ENCODE measurements at regions not wholly inside any gene's neighbourhood (a gene's known extent, or its start where the extent isn't known, plus 50 kb on each side); places are given as distances from the start of the nearest gene placed in this dataset.

- H3K36me3 Mint-ChIP-seq: no peaks in the 10 kb centered on the region
- no peak overlapping the region for H3K27ac Mint-ChIP-seq
- Histone ChIP-seq H3K27me3 (ENCODE audit: insufficient read depth, low read length) (no peaks in the 10 kb centered on the region), H3K4me3 (ENCODE audit: low read length in 2 of 2) (no peak overlapping the region), H3K9me3 (ENCODE audit: control insufficient read depth in 1 of 2, low read length in 2 of 2) (no peaks in the 10 kb centered on the region), H3K27ac (ENCODE audit: low read depth, low read length) (no peak overlapping the region), H3K36me3 (ENCODE audit: insufficient read depth, low read length) (no peaks in the 10 kb centered on the region), H3K4me1 (ENCODE audit: insufficient read depth, low read length) (no peaks in the 10 kb centered on the region)
- intact Hi-C loops (cut with micrococcal nuclease): no loop called here
- peaks cover 0 to 6% (median 4%) of the 10 kb centered on the region in 8 donors for H3K9me3 Mint-ChIP-seq
- H3K4me3 Mint-ChIP-seq: no peak overlapping the region
- POLR2A ChIA-PET (ENCODE audit: partially characterized antibody): no interaction called here
- no peak for DNase-seq
- CTCF ChIA-PET (ENCODE audit: partially characterized antibody): no interaction called here
- H3K27me3 Mint-ChIP-seq: peaks cover 2 to 10% of the 10 kb centered on the region in 2 donors
- H3K4me1 Mint-ChIP-seq: no peaks in the 10 kb centered on the region
Measured at GRCh38 chr18:2392446-2392845, 178.9 kb downstream of the METTL4 start.

- Mint-ChIP-seq H3K36me3 (no peaks in the 10 kb centered on the region), H3K4me3 (no peak overlapping the region), H3K27ac (no peak overlapping the region), H3K27me3 (peaks cover 3 to 10% of the 10 kb centered on the region in 2 donors), H3K9me3 (peaks cover 0 to 2% (median 0%) of the 10 kb centered on the region in 8 donors), H3K4me1 (no peaks in the 10 kb centered on the region)
- intact Hi-C loops (cut with micrococcal nuclease): no loop called here
- Histone ChIP-seq H3K27me3 (ENCODE audit: insufficient read depth, low read length) (no peaks in the 10 kb centered on the region), H3K4me3 (ENCODE audit: low read length in 2 of 2) (no peak overlapping the region), H3K4me1 (ENCODE audit: insufficient read depth, low read length) (no peaks in the 10 kb centered on the region), H3K9me3 (ENCODE audit: control insufficient read depth in 1 of 2, low read length in 2 of 2) (no peaks in the 10 kb centered on the region), H3K27ac (ENCODE audit: low read depth, low read length) (no peak overlapping the region), H3K36me3 (ENCODE audit: insufficient read depth, low read length) (no peaks in the 10 kb centered on the region)
- no peak for DNase-seq
- CTCF ChIA-PET (ENCODE audit: partially characterized antibody): no interaction called here
- POLR2A ChIA-PET (ENCODE audit: partially characterized antibody): no interaction called here
Measured at GRCh38 chr18:2394684-2395083, 176.6 kb downstream of the METTL4 start.

GRCh38 chr18:2395427-2396161 is 175.7 kb downstream of the METTL4 start:
- CTCF ChIA-PET (ENCODE audit: partially characterized antibody): no interaction called here
- H3K4me1 Mint-ChIP-seq: no peaks in the 10 kb centered on the region
- Histone ChIP-seq H3K27ac (ENCODE audit: low read depth, low read length) (no peak overlapping the region), H3K4me1 (ENCODE audit: insufficient read depth, low read length) (no peaks in the 10 kb centered on the region), H3K36me3 (ENCODE audit: insufficient read depth, low read length) (no peaks in the 10 kb centered on the region), H3K9me3 (ENCODE audit: control insufficient read depth in 1 of 2, low read length in 2 of 2) (no peaks in the 10 kb centered on the region), H3K4me3 (ENCODE audit: low read length in 2 of 2) (no peak overlapping the region), H3K27me3 (ENCODE audit: insufficient read depth, low read length) (no peaks in the 10 kb centered on the region)
- H3K4me3 Mint-ChIP-seq: no peak overlapping the region
- POLR2A ChIA-PET (ENCODE audit: partially characterized antibody): no interaction called here
- H3K36me3 Mint-ChIP-seq: no peaks in the 10 kb centered on the region
- no peak overlapping the region for H3K27ac Mint-ChIP-seq
- intact Hi-C loops (cut with micrococcal nuclease): no loop called here
- no peak for DNase-seq
- H3K9me3 Mint-ChIP-seq: peaks cover 0 to 2% (median 0%) of the 10 kb centered on the region in 8 donors
- H3K27me3 Mint-ChIP-seq: peaks cover 4 to 8% of the 10 kb centered on the region in 2 donors

- intact Hi-C loops (cut with micrococcal nuclease): no loop called here
- Histone ChIP-seq H3K9me3 (ENCODE audit: control insufficient read depth in 1 of 2, low read length in 2 of 2) (no peaks in the 10 kb centered on the region), H3K4me1 (ENCODE audit: insufficient read depth, low read length) (no peaks in the 10 kb centered on the region), H3K27ac (ENCODE audit: low read depth, low read length) (no peak overlapping the region), H3K36me3 (ENCODE audit: insufficient read depth, low read length) (no peaks in the 10 kb centered on the region), H3K4me3 (ENCODE audit: low read length in 2 of 2) (no peak overlapping the region), H3K27me3 (ENCODE audit: insufficient read depth, low read length) (no peaks in the 10 kb centered on the region)
- Mint-ChIP-seq H3K4me3 (no peak overlapping the region), H3K36me3 (no peaks in the 10 kb centered on the region), H3K4me1 (no peaks in the 10 kb centered on the region), H3K27ac (no peak overlapping the region), H3K9me3 (peaks cover 0 to 4% (median 0%) of the 10 kb centered on the region in 8 donors), H3K27me3 (peaks cover 4 to 8% of the 10 kb centered on the region in 2 donors)
- no peak for DNase-seq
- POLR2A ChIA-PET (ENCODE audit: partially characterized antibody): interaction anchor here (0.7 kb wide), 1 partner anchor 9 kb away, joined by 3 read pairs; no protein-coding TSS in a partner anchor
- CTCF ChIA-PET (ENCODE audit: partially characterized antibody): no interaction called here
Measured at GRCh38 chr18:2396162-2396505, 175.2 kb downstream of the METTL4 start.

GRCh38 chr18:2400701-2401196 is 170.6 kb downstream of the METTL4 start:
- Mint-ChIP-seq H3K36me3 (no peaks in the 10 kb centered on the region), H3K27ac (no peak overlapping the region), H3K9me3 (peaks cover 0 to 5% (median 0%) of the 10 kb centered on the region in 8 donors), H3K4me1 (no peaks in the 10 kb centered on the region), H3K4me3 (no peak overlapping the region), H3K27me3 (peaks cover 2 to 3% of the 10 kb centered on the region in 2 donors)
- no peak overlapping the region for H3K27ac ChIP-seq (ENCODE audit: low read depth, low read length)
- H3K36me3 ChIP-seq (ENCODE audit: insufficient read depth, low read length): no peaks in the 10 kb centered on the region
- ChIA-PET POLR2A (ENCODE audit: partially characterized antibody) (no interaction called here), CTCF (ENCODE audit: partially characterized antibody) (no interaction called here)
- intact Hi-C loops (cut with micrococcal nuclease): no loop called here
- no peaks in the 10 kb centered on the region for H3K9me3 ChIP-seq (ENCODE audit: control insufficient read depth in 1 of 2, low read length in 2 of 2)
- H3K27me3 ChIP-seq (ENCODE audit: insufficient read depth, low read length): no peaks in the 10 kb centered on the region
- no peak for DNase-seq
- H3K4me1 ChIP-seq (ENCODE audit: insufficient read depth, low read length): no peaks in the 10 kb centered on the region
- no peak overlapping the region for H3K4me3 ChIP-seq (ENCODE audit: low read length in 2 of 2)

- no peaks in the 10 kb centered on the region for H3K27me3 ChIP-seq (ENCODE audit: insufficient read depth, low read length)
- H3K27ac Mint-ChIP-seq: no peak overlapping the region
- H3K4me1 Mint-ChIP-seq: no peaks in the 10 kb centered on the region
- no peaks in the 10 kb centered on the region for H3K36me3 ChIP-seq (ENCODE audit: insufficient read depth, low read length)
- no peak overlapping the region for H3K4me3 Mint-ChIP-seq
- H3K36me3 Mint-ChIP-seq: no peaks in the 10 kb centered on the region
- H3K4me1 ChIP-seq (ENCODE audit: insufficient read depth, low read length): no peaks in the 10 kb centered on the region
- H3K27ac ChIP-seq (ENCODE audit: low read depth, low read length): no peak overlapping the region
- POLR2A ChIA-PET (ENCODE audit: partially characterized antibody): no interaction called here
- CTCF ChIA-PET (ENCODE audit: partially characterized antibody): no interaction called here
- no peak overlapping the region for H3K4me3 ChIP-seq (ENCODE audit: low read length in 2 of 2)
- peaks cover 0 to 2% of the 10 kb centered on the region in 2 donors for H3K27me3 Mint-ChIP-seq
- no peaks in the 10 kb centered on the region for H3K9me3 ChIP-seq (ENCODE audit: control insufficient read depth in 1 of 2, low read length in 2 of 2)
- intact Hi-C loops (cut with micrococcal nuclease): no loop called here
- no peak for DNase-seq
- peaks cover 0 to 5% (median 0%) of the 10 kb centered on the region in 8 donors for H3K9me3 Mint-ChIP-seq
Measured at GRCh38 chr18:2402084-2402483, 169.2 kb downstream of the METTL4 start.

GRCh38 chr18:2406544-2406943 is 164.8 kb downstream of the METTL4 start:
- H3K9me3 ChIP-seq (ENCODE audit: control insufficient read depth in 1 of 2, low read length in 2 of 2): no peaks in the 10 kb centered on the region
- no peaks in the 10 kb centered on the region for H3K36me3 ChIP-seq (ENCODE audit: insufficient read depth, low read length)
- CTCF ChIA-PET (ENCODE audit: partially characterized antibody): no interaction called here
- H3K4me3 ChIP-seq (ENCODE audit: low read length in 2 of 2): no peak overlapping the region
- H3K4me1 ChIP-seq (ENCODE audit: insufficient read depth, low read length): no peaks in the 10 kb centered on the region
- POLR2A ChIA-PET (ENCODE audit: partially characterized antibody): no interaction called here
- no peaks in the 10 kb centered on the region for H3K9me3 Mint-ChIP-seq
- H3K4me3 Mint-ChIP-seq: no peak overlapping the region
- no peaks in the 10 kb centered on the region for H3K27me3 ChIP-seq (ENCODE audit: insufficient read depth, low read length)
- H3K27ac ChIP-seq (ENCODE audit: low read depth, low read length): no peak overlapping the region
- no peak overlapping the region for H3K27ac Mint-ChIP-seq
- no peaks in the 10 kb centered on the region for H3K4me1 Mint-ChIP-seq
- H3K27me3 Mint-ChIP-seq: peaks cover 1 to 6% of the 10 kb centered on the region in 2 donors
- H3K36me3 Mint-ChIP-seq: no peaks in the 10 kb centered on the region
- DNase-seq: no peak
- intact Hi-C loops (cut with micrococcal nuclease): no loop called here
